GM19395 (cell line): ENCODE measurements at regions not wholly inside any gene's neighbourhood (a gene's known extent, or its start where the extent isn't known, plus 50 kb on each side); places are given as distances from the start of the nearest gene placed in this dataset.

Source experiments
- ATAC-seq: cut with Tn5 transposase; IDR thresholded peaks from one replicate; pipeline ENCODE4 v1.9.1; 2021; ENCODE audit warnings: mild to moderate bottlenecking, moderate library complexity; ENCODE audit not compliant: unreplicated experiment

GRCh38 chr12:125738211-125738610, 673.0 kb downstream of the AACS start:
- no peak for ATAC-seq

DNA sequence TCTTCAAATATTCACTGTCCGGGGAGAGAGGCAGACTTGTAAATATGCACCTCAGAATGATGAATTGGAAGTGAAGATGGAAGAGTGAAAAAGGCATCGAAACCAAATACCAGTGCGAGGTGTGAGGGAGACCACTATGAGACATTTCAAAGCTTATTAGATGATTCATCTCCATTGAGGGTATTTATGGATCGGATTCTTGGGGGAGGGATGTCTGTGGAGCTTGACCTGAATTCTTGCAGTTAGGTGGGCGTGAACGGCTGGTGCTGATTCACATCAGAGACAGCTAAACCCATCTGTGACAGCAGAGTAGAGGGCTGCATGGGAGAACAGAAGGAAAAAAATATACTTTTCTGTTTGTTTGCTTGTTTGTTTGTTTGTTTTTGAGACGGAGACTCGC, 677.2 kb downstream of the AACS start:
- ATAC-seq = no peak

GRCh38 chr12:125744201-125744600, 679.0 kb downstream of the AACS start:
- no peak for ATAC-seq

- no peak for ATAC-seq
Measured at GRCh38 chr12:125755512-125755911, 690.3 kb downstream of the AACS start.

DNA sequence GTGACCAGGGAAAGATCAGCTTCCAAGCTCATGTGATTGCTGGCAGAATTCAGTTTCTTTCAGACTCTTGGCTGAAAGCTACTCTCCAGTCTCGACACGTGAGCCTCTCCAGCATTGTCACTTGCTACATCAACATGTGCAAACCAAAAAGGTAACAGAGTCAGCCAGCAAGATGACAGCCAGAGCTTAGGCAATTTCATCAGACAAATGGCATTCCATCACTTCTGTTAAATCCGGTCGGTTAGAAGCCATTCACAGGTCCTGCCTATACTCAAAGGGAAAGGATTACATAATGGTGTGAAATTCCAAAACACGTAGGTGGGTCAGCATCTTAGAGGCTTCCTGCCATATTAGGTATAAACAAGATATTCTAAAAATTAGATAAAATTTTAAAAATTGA, 700.9 kb downstream of the AACS start:
- no peak for ATAC-seq

GRCh38 chr12:125772403-125772802, 707.2 kb downstream of the AACS start:
- no peak for ATAC-seq

GRCh38 chr12:125773033-125773640, 707.9 kb downstream of the AACS start:
- peak; percentile 65 for ATAC-seq

GRCh38 chr12:125775507-125775906, 710.3 kb downstream of the AACS start:
- no peak for ATAC-seq

GRCh38 chr12:125776212-125776611, 711.0 kb downstream of the AACS start:
- no peak for ATAC-seq

- ATAC-seq = no peak
Measured at GRCh38 chr12:125786143-125786542, 720.9 kb downstream of the AACS start.

- ATAC-seq = no peak
Measured at GRCh38 chr12:125794401-125794800, 729.2 kb downstream of the AACS start.

- no peak for ATAC-seq
Measured at GRCh38 chr12:125797421-125798175, 732.4 kb downstream of the AACS start.

GRCh38 chr12:125804660-125805059, 739.4 kb downstream of the AACS start:
- ATAC-seq = no peak

GRCh38 chr12:125824276-125824675, 759.0 kb downstream of the AACS start:
- ATAC-seq = no peak

- no peak for ATAC-seq
Measured at GRCh38 chr12:125835852-125836251, 770.6 kb downstream of the AACS start.

GRCh38 chr12:125836647-125837046, 771.4 kb downstream of the AACS start:
- ATAC-seq = no peak

DNA sequence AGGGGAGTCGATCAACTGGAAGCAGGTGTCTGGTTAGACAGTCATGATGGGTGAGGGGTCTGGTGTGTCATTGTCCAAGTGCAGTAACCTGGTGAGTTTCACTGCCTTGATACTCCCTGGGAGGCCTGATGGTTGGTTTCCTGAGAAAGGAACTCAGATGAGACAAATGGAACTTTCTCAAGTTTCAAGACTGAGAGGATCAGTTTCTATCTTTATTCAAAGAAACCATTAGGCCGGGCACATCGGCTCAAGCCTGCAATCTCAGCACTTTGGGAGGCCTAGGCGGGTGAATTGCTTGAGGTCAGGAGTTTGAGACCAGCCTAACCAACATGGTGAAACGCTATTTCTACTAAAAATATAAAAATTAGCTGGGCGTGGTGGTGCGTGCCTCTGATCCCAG, 776.1 kb downstream of the AACS start:
- no peak for ATAC-seq

DNA sequence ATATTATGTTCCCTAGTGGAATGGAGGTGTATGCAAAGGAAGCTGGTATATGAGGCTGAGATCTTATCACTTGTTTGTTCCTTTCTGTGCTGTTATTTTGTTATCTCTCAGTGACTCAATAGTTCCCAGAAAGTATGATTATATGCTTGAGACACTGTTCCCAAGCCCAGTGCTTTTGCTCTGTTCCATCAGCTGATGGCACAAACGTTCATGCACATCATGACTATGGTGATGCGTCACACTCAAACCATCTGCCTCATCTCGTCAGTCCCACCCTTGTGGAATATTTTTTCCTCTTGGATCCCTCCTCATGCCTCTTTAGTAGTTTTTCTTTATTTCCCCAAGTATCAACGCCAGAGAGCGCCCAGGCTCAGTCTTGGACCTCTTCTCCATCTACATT, 786.9 kb downstream of the AACS start:
- no peak for ATAC-seq

GRCh38 chr12:125852679-125853078, 787.4 kb downstream of the AACS start:
- no peak for ATAC-seq

DNA sequence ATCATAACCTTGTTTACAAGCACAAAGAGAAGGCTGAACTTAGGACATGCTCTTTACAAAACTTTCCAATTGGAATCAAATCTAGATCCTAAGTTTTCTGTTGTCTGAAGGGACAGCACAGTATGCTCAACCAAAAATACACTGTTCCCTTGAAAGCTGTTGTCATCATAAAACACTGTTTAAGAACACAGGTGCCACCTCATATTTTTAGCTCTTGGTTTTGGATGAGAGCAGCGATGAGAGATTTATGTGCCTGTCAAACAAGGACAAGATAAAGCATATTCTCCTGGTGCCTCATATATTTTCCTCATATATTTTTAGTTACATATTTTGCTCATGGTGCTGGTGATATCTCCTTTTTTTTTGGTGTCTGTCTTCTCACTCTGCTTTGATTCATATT, 788.4 kb downstream of the AACS start:
- no peak for ATAC-seq

DNA sequence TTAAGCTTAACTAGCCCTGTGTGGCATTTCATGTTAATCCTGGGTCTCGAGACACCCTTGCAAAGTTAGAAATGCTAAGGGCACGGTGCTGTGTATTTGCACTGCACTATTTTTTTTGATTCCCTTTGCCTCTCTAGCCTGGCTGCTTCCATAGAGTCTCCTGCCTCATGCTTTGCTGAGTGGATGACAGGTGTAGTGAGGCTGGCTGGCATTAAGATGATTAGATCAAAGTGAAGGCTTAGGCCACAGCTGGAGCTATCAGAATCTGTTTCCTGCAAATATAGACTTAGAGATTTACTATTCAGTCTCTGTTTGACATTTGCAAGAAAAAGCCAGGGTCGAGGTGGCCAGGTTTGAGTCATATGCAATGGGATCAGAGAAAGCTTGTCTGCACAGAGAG, 791.1 kb downstream of the AACS start:
- ATAC-seq = no peak

DNA sequence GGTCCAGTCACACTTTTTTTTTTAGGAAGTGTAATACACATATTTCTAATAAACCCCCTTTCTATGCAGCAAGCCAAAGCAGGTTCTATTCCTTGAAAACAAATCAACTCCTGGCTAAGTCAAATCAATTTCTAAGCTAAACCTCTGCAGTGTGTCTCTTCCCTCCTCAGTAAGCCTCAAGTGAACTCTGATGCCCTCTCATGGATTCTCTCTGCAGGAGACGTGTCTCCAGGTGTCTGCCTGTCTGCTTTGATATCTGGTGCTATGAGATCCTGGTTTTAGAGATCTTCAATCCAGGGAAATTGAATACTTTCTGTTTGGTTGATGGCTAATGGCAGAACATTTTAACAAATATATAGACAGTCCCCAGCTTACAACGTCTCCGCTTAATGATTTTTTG, 791.7 kb downstream of the AACS start:
- no peak for ATAC-seq
